ENCODE measurements at regions not wholly inside any gene's neighbourhood (a gene's known extent, or its start where the extent isn't known, plus 50 kb on each side); places are given as distances from the start of the nearest gene placed in this dataset.

DNA sequence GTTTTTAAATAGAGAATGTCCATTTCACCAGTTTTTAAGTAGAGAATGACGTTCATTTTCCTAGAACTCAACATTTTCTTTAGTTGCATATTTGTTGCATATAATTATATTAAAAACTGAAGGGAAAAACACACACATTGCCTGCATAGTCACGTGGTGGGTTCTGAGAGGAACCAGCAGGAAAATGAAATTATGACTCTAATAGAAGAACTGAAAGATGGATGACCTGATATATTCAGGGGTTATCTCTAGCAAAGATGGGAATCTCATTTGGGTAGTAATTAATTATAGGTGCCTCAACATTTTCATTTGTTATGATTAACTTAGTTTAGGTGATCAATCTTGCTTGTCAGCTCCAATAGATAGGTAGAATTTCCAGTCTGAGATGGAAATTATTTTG is 288.3 kb downstream of the TRIB2 start:
- TF ChIP-seq HDGF (IDR thresholded peaks at IDR 0.05; ENCODE audit: borderline replicate concordance) (no peak), SP1 (IDR thresholded peaks at IDR 0.05) (no peak), FOXM1 (IDR thresholded peaks at IDR 0.05; ENCODE audit: borderline replicate concordance) (no peak), BHLHE40 (IDR thresholded peaks at IDR 0.05; ENCODE audit: borderline replicate concordance) (no peak), ELF4 (IDR thresholded peaks at IDR 0.05) (no peak), ARNT (IDR thresholded peaks at IDR 0.05) (no peak), FOXK2 (IDR thresholded peaks at IDR 0.05) (no peak), SUZ12 (IDR thresholded peaks at IDR 0.05) (no peak), NFRKB (IDR thresholded peaks at IDR 0.05) (no peak)

All from HEK293T (cell line).